Osteoblast (primary cell): ENCODE measurements at regions not wholly inside any gene's neighbourhood (a gene's known extent, or its start where the extent isn't known, plus 50 kb on each side); places are given as distances from the start of the nearest gene placed in this dataset.

ENCODE experiments used
- DNase-seq: peaks from one replicate; pipeline ENCODE4 v3.0.0; 2011; ENCODE audit warnings: low spot score, mixed read lengths; ENCODE audit not compliant: insufficient read length; ENCODE audit errors: missing footprints
- H2AFZ ChIP-seq: 2 replicates; pipeline ENCODE4 v1.6.0; 2011; ENCODE audit warnings: mild to moderate bottlenecking, low read length
- H3K27ac ChIP-seq: 2 replicates; pipeline ENCODE4 v1.5.1; 2011; ENCODE audit warnings: mild to moderate bottlenecking, low read depth, low read length, moderate library complexity
- H3K27me3 ChIP-seq: 2 replicates; pipeline ENCODE4 v1.6.0; 2012; ENCODE audit warnings: mild to moderate bottlenecking, control low read depth, inconsistent platforms, low read length, moderate library complexity; ENCODE audit not compliant: insufficient read depth
- H3K36me3 ChIP-seq: 2 replicates; pipeline ENCODE4 v1.5.1; 2011; ENCODE audit warnings: mild to moderate bottlenecking, low read length, control low read depth, moderate library complexity; ENCODE audit not compliant: insufficient read depth
- H3K4me1 ChIP-seq: 2 replicates; pipeline ENCODE4 v1.5.1; 2011; ENCODE audit warnings: mild to moderate bottlenecking, low read length, control low read depth, moderate library complexity; ENCODE audit not compliant: insufficient read depth
- H3K4me2 ChIP-seq: 2 replicates; pipeline ENCODE4 v1.6.0; 2011; ENCODE audit warnings: mild to moderate bottlenecking, low read length; ENCODE audit not compliant: insufficient read depth
- H3K4me3 ChIP-seq: fragments of 200-600 bp; sonication (generic); 3 replicates; pipeline ENCODE4 v1.5.1; 2012; ENCODE audit warnings: mild to moderate bottlenecking, low read length, inconsistent platforms; ENCODE audit not compliant: insufficient read depth
- H3K79me2 ChIP-seq: 2 replicates; pipeline ENCODE4 v1.6.0; 2012; ENCODE audit warnings: mild to moderate bottlenecking, low read length, control low read depth, inconsistent platforms; ENCODE audit not compliant: insufficient read depth
- H3K9me3 ChIP-seq: 2 replicates; pipeline ENCODE4 v1.5.1; 2011; ENCODE audit warnings: low read depth, low read length, control low read depth
- H4K20me1 ChIP-seq: 2 replicates; pipeline ENCODE4 v1.6.0; 2012; ENCODE audit warnings: mild to moderate bottlenecking, low read length, control low read depth; ENCODE audit not compliant: insufficient read depth
- TF ChIP-seq, protein P1 (sequence below): IDR thresholded peaks from 2 replicates; pipeline ENCODE4 v1.5.1; 2011; ENCODE audit warnings: mild to moderate bottlenecking, low read depth, low read length, moderate library complexity; ENCODE audit errors: extremely low read depth

DNA sequence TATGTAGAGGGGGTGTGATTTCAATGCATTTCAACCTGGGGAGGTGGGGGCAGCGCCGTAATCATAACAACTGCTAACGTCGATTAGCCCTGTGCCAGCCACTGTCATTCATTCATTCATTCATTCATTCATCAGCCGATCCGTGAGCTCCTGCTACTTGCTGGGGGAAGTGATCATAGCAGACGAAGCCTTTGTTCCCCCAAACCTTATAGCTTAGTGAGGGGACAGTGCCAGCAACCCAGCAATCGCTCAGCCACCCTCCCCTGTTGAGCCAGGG, 106.5 kb upstream of the GSE1 start:
- Histone ChIP-seq H3K79me2 (no peaks in the 10 kb centered on the region), H3K36me3 (no peaks in the 10 kb centered on the region), H3K4me3 (no peak overlapping the region), H3K4me1 (no peaks in the 10 kb centered on the region), H3K27me3 (no peaks in the 10 kb centered on the region), H3K9me3 (no peaks in the 10 kb centered on the region), H2AFZ (no peak overlapping the region), H3K4me2 (no peak overlapping the region), H3K27ac (no peak overlapping the region), H4K20me1 (peaks cover 16% of the 10 kb centered on the region)
- DNase-seq, result no peak
- TF ChIP-seq, protein P1, sequence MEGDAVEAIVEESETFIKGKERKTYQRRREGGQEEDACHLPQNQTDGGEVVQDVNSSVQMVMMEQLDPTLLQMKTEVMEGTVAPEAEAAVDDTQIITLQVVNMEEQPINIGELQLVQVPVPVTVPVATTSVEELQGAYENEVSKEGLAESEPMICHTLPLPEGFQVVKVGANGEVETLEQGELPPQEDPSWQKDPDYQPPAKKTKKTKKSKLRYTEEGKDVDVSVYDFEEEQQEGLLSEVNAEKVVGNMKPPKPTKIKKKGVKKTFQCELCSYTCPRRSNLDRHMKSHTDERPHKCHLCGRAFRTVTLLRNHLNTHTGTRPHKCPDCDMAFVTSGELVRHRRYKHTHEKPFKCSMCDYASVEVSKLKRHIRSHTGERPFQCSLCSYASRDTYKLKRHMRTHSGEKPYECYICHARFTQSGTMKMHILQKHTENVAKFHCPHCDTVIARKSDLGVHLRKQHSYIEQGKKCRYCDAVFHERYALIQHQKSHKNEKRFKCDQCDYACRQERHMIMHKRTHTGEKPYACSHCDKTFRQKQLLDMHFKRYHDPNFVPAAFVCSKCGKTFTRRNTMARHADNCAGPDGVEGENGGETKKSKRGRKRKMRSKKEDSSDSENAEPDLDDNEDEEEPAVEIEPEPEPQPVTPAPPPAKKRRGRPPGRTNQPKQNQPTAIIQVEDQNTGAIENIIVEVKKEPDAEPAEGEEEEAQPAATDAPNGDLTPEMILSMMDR, result no peak

DNA sequence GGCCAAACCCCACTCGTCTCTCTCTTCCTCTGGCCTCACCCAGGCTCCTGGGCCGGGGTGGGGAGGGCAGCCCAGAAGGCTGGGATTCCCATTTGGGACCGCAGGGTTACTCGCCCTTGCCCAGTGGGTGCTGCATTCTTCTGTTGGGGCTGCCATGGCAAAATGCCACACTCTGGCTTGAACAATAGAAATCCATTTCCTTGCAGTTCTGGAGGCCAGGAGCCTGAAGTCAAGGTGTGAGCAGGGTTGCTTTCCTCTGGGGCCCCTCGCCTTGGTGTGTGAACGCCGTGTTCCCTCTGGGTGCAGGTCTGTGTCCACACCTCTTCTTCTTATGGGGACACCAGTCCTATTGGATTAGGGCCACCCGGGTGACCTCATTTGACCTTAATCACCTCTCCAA, 105.8 kb upstream of the GSE1 start:
- no peaks in the 10 kb centered on the region for H3K4me1 ChIP-seq
- no peaks in the 10 kb centered on the region for H3K79me2 ChIP-seq
- H4K20me1 ChIP-seq, result peaks cover 9% of the 10 kb centered on the region
- no peaks in the 10 kb centered on the region for H3K36me3 ChIP-seq
- no peak overlapping the region for H3K4me3 ChIP-seq
- no peak for DNase-seq
- H3K27me3 ChIP-seq, result no peaks in the 10 kb centered on the region
- no peak overlapping the region for H3K4me2 ChIP-seq
- no peak overlapping the region for H3K27ac ChIP-seq
- H2AFZ ChIP-seq, result no peak overlapping the region
- H3K9me3 ChIP-seq, result no peaks in the 10 kb centered on the region
- TF ChIP-seq, protein P1, result no peak

DNA sequence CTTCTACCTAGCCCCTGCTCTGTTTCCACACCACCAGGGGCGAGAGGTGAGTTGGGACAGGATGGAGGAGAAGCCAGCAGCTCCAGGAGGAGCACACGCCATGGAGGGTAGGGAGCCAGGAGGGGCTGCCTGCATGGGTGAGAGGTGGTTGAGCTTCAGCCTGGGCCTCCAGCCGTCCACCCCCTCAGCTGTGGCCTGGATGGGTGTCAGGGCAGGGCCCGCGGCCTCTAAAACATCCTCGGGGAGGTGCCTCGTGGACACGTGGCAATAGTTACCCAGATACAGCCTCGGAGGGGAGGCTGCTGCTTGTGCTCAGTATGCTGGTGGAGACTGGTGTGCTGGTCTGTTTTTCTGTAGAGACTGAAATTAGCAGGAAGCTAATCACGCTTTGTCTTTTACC, 104.7 kb upstream of the GSE1 start:
- Histone ChIP-seq H4K20me1 (peaks cover 3% of the 10 kb centered on the region), H2AFZ (no peak overlapping the region), H3K79me2 (no peaks in the 10 kb centered on the region), H3K9me3 (no peaks in the 10 kb centered on the region), H3K36me3 (no peaks in the 10 kb centered on the region), H3K4me3 (no peak overlapping the region), H3K4me2 (no peak overlapping the region), H3K4me1 (no peaks in the 10 kb centered on the region), H3K27ac (no peak overlapping the region), H3K27me3 (no peaks in the 10 kb centered on the region)
- no peak for DNase-seq
- TF ChIP-seq, protein P1, result no peak

DNA sequence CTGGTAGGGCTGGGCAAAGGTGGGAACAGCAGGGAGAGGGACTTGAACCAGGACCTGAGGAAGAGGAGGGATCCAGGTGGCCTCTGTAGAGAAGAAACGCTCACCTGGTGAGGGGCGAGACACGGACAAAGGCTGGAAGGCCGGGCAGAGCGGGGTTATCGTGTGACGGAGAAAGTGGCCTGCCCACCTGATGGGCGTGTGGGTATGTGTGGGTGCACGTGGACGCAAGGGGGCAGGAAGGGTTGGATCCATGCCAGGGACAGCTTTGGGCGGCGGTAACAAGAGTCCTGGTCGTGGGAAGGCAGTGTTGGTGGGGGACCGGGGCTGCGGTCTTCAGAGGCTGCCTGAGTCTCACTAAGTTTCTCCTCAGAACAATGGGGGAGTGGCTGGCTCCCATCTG, 104.1 kb upstream of the GSE1 start:
- Histone ChIP-seq H3K27ac (no peak overlapping the region), H3K4me3 (no peak overlapping the region), H4K20me1 (peaks cover 3% of the 10 kb centered on the region), H3K27me3 (no peaks in the 10 kb centered on the region), H3K9me3 (no peaks in the 10 kb centered on the region), H3K79me2 (no peaks in the 10 kb centered on the region), H3K4me2 (no peak overlapping the region), H3K4me1 (peaks cover 4% of the 10 kb centered on the region), H2AFZ (no peak overlapping the region), H3K36me3 (no peaks in the 10 kb centered on the region)
- no peak for DNase-seq
- TF ChIP-seq, protein P1, result no peak
